ENCODE measurements at regions not wholly inside any gene's neighbourhood (a gene's known extent, or its start where the extent isn't known, plus 50 kb on each side); places are given as distances from the start of the nearest gene placed in this dataset.

DNA sequence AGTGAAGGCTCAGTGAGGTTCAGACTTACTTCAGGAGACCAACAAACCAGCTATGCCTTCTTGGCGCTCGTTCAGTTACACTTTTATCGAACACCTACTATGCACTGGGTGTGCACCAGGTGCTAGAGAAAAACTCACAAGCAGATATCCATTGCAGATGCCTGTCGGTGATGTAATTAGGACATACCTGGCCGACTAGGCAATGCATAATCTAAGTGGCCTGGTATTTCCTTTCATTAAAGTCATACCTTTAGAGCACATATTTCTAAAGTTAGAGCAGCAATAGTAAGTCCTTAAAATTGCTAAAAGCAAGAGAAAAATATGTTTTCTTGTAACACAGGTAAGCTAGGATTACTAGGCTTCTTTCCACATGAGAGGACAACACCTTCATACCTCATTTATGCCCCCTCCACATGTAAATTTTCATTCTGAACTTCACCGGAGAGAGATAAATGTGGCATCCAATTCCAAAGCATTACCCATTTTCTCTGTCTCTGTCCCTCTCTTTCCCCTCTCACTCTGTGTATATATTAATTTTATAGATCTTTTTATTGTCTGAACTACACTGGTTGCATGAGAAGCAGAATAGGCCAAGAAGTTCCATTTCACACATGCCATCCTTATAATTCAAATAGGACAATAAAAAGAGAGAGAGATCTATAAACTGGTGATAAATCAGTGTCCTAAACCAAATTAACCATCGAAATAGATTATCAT lies 242.2 kb downstream of the SPTSSA start:
- DNase-seq (ENCODE audit: low read depth in 2 of 3, low spot score in 1 of 3): no peak

DNA sequence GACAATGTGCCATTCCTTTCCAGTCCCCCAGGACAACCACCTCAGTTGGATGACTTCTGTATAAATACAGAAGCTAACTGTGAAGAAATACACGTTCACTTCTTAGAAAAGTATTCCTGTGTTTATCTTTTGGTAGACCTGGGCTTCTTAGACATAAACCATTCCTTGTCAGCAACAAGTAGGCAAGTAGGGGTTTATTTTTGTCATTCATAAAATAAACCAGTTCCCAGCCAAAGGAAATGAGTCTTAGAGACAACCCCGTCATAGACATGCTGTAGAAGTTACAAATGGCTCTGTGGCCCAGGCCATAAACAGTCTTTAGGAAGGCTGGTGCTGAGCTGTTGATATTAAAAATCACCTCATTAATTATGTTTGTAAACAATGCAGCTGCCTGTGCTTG lies 243.2 kb downstream of the SPTSSA start:
- DNase-seq (ENCODE audit: low read depth in 2 of 3, low spot score in 1 of 3): no peak

DNA sequence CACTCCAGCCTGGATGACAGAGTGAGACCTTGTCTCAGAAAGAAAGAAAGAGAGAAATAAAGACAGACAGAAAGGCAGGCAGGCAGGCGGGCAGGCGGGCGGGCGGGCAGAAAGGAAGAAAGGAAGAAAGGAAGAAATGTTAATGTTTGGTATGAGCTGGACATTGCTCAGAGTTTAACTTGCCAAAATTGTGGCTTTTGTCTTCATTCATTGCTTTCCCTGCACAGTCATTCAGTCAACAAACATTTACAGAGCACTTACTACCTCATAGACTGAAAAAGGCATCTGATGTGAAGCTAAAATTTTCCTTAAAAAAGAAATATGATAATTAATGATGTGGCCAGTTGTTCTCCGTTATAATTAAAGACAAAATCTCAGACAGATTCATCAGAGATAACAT lies 247.1 kb downstream of the SPTSSA start:
- no peak for DNase-seq (ENCODE audit: low read depth in 2 of 3, low spot score in 1 of 3)

DNA sequence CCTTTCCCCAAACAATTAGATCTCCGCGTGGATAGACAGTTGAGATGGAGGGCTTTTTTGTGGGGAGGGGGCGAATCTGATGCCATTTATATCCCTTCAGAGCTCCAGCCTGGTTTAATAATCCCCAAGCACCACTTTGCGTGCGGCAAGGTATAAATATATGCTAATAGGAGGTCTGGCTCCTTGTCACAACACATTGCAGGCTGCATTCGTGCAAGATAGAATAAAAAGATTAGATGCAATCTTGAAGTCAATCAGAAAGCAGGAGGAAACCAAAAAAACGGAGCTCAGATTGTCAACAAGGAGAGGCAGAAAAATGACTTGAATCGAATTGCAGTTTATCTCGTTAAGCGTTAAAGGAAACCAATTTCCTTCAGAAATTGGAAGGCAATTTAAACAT lies 248.7 kb downstream of the SPTSSA start:
- DNase-seq (ENCODE audit: low read depth in 2 of 3, low spot score in 1 of 3): no peak

DNA sequence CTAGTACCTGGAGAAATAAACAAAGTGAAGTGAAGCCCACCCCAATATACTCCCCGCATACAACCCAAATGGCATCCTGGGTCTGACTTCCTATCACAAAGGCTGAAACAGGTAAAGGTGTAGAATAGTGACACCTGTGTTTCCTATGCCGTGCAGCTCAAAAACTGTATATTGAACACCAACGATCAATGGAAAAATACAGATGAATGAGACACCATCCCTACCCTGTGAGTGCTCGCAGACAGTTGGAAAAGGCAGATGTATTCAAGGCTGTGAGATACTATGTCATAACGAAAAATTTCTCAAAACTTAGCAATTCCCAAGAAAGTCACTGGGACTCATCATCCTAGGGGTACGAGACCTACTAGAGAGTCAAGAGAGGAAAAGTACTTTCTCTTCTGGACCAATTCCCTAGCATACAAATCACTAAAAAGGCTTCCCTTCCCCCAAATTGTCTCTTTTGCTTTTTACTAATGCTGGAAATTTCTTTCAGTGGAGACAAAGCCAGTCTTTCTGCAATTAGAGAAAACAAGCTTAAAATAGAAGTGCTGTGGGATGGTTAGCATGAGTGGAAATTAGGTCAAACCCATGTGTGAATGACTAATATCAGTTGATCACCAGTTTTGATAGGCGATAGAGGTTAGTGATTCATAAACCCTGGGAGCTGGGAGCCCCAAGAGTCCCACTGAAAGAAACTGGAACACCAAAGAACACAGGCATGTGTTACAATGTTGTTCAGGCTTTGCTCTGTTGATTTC lies 249.7 kb downstream of the SPTSSA start:
- DNase-seq (ENCODE audit: low read depth in 2 of 3, low spot score in 1 of 3): no peak

DNA sequence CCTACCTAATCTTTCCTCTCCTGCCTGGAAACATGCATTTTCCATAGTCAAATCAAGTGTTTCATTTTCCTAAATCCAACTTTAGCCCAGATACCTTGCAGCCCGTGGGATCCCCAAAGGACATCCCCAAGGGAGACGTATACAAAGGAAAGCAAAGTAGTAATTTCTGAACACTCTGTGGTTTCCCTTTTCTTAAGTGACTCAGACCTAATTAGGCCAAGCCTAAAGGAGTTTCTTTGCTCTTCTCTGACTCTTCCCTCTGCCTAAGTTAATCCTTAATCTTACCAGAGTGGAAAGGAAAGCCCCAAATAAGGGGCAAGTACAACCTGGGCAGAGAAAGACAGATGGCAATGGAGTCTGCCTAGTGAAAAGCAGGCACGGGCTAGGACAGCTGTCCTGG lies 250.3 kb downstream of the SPTSSA start:
- DNase-seq (ENCODE audit: low read depth in 2 of 3, low spot score in 1 of 3): no peak

DNA sequence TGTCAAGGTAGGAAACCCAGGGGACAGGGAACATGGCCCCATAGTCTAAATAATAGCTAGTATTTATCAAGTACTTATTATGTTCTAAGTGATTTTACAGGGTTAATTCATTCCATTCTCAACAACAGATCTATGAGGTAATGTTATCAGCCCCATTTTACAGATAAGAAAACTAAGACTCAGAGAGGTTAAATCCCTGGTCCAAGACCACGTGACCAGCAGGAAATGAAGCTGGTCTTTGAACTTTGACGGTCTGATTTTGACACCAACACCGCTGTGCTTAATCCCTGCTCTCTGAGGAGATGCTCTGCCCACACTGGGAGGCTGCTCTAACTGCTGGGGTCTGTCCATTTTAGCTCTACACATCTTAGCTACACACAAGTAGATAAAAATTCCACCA lies 253.5 kb downstream of the SPTSSA start:
- DNase-seq (ENCODE audit: low read depth in 2 of 3, low spot score in 1 of 3): no peak

DNA sequence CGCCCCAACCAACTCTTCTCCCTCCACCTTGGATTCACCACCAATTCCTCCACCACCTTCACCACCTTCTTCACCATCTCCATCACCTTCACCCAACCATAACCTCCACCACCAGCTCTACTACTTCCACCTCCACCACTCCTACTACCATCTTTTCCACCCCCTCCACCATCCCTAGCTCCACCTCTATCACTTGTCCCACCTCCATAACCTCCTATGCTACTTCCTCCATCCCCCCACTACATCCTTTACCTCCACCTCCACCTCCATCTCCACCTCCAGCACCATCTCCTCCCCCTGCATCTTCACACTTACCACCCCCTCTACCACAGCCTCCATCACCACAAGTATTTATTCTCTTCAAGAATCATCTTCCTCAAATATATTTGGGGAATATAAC lies 254.9 kb upstream of the EGLN3 start:
- no peak for DNase-seq (ENCODE audit: low read depth in 2 of 3, low spot score in 1 of 3)

DNA sequence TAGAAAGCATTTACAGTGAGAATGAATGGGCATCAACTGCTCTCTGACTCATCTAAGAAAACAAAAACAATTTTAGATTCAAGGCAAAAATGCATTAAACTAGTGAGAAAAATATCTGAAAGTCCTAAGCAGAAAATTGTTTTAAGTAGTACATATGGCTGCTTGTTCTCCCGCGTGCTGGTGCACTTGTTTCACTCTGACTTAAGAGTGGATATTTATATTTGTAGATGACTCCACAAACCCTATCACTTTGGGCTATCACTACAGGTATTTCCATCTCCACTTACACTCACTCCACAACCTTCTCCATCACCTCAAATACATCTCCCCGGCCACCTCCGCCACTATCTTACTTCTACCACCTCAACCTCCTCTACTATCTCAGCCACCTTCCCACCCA lies 253.9 kb upstream of the EGLN3 start:
- no peak for DNase-seq (ENCODE audit: low read depth in 2 of 3, low spot score in 1 of 3)

DNA sequence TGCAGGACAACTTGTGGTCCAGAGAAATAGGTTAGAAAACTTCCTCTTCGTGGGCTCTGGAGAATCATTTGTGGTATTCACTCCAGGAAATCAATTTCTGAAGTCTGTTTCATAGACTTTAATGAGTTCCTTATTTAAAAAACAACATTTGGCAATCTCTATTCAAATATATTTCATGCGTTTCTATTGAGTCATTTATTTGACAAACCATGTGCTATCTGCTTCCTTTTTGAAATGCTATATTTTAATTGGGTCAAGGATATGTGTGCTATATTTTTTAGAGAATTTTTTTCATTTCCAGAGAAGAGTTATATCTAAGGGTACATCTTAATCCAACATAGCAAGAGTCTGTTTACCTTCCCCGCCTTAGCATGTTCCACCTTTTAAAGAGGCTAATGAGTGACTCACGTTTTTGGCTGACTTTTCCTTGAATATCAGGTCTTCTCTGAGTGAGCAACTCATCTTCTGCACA lies 252.4 kb upstream of the EGLN3 start:
- no peak for DNase-seq (ENCODE audit: low read depth in 2 of 3, low spot score in 1 of 3)

DNA sequence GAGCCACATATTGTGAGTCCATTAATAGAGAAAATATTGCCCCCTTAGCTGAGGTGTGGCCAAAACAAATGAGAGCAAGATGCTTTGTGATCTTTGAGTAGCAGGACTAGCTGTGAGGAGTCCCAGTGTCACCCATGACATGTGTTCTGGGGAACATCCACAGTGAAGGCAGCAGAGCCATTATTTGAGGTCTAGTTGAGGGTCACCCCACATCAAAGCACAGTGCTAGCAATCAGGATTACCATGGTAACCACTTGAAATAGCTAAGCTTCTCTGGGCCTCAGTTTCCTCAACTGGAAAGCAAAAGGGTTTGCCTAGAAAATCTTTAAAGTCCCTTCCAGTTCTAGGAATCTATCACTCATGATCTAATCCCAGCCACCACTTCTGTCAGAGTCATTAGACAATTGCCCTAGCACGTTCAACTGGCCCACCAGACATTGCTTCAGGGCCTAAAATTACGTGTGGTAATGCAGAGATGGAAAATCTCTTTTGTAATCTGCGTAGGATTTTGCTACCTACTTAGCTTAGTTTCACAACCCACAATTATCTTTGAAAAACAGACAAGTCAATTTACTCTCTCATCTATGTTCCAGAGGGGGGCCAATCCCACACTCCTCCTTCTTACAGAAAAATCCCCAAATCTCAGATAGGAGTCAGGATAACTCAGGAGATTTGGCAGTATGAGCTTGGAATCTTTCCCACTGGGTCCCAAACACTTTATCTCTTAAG lies 251.2 kb upstream of the EGLN3 start:
- DNase-seq (ENCODE audit: low read depth in 2 of 3, low spot score in 1 of 3): no peak

DNA sequence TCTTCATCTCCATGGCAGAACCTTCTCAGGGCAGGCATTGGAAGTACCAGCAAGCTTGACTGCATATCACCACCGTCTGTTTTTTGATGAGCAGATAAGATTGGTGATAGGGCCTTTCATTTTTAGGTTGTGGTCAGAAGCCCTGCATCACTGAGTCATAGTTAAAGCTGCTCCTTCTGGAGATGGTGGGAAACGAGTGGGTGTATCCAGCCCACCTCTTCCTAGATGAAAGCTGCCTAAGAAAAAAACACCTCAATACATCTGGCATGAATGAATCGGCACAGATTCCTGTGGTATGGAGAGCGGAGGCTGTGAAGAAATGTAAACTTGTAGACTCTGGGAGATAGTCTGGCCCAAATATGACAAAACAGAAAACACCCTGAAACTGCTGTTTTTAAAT lies 248.7 kb upstream of the EGLN3 start:
- peak; percentile 8 to 43 (median 42) for DNase-seq (ENCODE audit: low read depth in 2 of 3, low spot score in 1 of 3)

DNA sequence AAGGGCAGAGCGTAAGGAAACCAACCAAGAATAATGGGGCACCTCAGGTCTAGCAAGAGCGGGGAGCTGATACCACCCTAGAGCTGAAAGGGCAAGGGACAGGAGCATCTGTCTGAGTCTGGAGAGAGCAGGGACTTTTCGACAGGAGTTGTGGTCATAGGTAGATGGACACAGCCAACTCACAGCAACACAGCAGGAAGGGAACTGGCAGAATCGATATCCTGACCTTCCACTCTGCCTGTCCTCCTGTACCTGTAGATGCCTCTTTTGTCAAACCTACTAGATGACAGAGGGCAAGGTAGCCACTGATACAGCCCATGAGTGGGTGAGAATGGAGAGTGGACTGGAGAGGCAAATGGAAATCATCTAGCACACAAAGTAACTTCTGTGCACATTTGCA lies 247.2 kb upstream of the EGLN3 start:
- no peak for DNase-seq (ENCODE audit: low read depth in 2 of 3, low spot score in 1 of 3)

DNA sequence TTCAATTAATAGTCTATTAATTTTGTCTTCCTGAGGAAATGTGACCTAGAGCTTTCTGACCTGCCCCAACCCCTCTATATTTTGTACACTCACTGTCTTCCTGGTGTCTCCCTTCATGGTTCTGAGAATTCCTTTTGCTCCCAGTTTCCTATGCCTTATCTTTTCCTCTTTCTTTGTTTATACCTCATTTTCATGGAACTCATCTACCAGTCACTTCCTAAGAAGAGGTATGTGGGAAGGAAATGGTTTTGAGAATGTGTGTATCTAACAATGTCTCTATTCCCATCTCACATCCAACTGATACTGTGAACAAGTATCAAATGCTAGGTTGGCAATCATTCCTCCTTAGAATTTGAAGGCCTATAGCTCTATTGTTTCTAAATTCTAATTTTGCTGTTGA lies 245.1 kb upstream of the EGLN3 start:
- no peak for DNase-seq (ENCODE audit: low read depth in 2 of 3, low spot score in 1 of 3)

DNA sequence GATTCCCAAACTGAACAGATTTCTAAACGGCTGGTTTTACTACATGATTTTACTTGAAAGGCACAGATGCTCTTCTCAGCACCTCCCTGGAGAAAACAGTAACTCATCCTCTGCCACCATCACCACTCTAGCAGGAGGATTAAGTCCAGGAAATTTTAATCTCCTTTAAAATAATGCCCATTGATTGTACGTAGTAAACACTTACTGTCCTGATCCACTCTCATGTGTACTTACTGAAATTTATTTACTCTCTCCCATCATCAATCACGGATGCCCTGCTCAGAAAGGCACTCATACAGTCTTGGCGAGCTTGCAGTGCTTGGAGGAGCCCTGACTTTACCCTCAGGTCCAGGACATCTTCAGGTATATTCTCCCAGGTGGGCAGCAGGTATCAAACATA lies 239.8 kb upstream of the EGLN3 start:
- no peak for DNase-seq (ENCODE audit: low read depth in 2 of 3, low spot score in 1 of 3)

DNA sequence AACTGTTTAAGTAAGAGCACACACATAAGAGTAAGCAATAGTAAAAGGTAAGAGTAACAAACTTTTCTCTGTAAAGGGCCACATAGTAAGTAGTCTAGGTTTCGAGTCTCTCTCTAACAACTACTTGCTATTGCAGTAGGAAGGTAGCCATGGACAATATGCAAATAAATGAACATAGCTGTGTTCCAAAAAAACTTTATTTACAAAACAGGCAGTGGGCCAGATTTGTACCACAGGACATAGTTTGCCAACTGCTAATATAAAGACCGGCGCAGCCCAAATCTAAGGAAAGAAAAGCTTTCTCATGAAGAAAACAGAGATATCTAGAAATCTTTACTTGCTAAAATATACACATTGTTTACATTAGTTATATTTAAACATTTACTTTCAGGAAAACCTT lies 239.0 kb upstream of the EGLN3 start:
- DNase-seq (ENCODE audit: low read depth in 2 of 3, low spot score in 1 of 3): no peak

DNA sequence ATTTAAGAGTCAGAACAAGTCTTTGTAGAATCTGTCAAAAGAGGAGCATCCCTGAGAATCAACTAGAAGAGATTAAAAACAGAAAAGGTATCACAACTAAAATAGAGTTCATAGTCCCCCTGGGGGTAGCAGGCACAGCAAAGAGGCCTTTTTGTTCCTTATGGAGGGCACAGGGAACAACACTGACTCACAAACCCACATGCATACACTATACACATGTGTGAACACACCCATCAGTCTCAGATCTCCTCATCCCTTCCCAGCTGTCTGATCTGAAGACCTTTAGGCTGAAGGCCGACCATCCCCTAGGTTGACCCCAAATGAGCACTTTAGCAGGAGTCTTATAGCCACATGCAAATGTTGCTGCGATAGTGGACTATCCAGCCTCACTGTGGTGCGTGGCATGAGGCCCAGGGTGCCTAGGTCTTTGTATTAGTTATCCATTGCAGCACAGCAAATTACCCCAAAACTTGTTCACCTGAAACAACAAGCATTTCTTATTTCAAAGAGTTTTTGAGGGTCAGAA lies 236.7 kb upstream of the EGLN3 start:
- no peak for DNase-seq (ENCODE audit: low read depth in 2 of 3, low spot score in 1 of 3)

DNA sequence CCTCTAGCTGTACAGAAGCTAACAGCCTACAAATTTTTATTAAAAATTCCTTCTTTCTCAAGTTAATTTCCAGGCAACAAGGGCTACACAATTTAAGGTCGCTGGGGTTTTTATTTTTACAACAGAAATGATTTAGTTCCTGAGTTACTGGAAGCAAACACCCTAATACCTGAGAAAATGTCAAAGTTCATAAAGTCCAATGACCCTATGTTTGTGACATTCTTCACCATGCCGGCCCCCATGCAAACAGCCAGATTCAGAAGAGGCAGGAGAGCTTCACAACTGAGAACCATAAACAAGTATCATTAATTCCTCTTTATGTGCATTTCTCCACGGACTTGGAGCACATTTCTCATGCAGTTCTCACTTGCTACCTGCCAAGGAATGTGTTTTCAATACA lies 236.2 kb upstream of the EGLN3 start:
- DNase-seq (ENCODE audit: low read depth in 2 of 3, low spot score in 1 of 3): no peak

DNA sequence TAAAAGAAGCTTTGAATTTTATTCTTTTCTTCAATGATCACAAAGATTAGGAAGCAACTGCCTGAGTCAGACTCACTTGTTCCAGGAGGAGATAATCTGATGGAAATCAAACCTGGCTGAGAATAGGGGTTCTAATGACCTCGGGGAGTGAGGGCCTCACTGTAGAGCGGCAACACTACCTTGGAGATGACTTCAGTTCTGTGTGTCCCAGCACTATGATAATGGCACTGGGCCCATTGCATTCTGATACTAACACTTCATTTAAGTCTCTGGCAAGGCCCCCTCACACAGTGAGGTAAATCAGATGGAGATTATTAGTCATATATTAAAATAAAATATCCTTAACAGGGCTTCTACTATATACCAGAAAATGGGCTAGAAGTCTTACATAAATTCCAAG lies 233.3 kb upstream of the EGLN3 start:
- no peak for DNase-seq (ENCODE audit: low read depth in 2 of 3, low spot score in 1 of 3)

DNA sequence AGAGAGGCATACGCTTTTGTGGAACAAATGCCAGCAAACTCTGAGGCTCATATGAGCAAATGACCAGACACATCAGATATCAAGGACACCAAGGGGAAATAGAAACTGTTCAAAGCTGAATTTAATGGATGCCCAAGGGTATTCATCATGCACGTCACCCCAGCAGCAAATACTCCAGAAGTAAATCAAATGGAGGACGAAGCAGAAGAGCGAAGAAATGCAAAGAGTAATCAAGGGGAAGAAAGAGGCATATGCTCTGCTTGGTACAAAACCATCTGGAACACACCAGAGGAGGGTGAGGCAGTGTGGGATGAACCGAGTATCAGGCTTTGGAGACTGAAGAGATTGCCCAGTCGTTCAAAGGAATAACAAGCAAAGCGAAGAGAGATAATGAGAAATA lies 232.6 kb upstream of the EGLN3 start:
- no peak for DNase-seq (ENCODE audit: low read depth in 2 of 3, low spot score in 1 of 3)

DNA sequence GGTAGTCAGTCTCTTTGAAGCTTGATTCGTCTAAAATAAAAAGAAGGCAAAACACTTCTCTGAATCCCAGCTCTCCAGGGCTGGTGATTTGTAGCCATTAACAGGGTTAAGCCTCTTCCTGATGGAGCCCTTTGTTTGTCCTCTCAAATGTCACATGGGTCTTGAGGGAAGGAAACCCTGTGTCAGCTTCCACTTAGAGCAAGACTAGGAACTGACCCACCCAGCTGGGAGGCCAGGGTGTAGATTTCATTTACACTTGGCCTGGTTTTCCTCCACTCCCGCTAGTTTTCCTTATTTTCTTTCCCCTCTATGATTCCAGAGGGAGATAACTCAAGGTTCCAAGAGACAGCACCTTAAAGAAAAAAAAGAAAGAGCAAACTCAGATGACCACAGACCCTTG lies 230.5 kb upstream of the EGLN3 start:
- no peak for DNase-seq (ENCODE audit: low read depth in 2 of 3, low spot score in 1 of 3)

DNA sequence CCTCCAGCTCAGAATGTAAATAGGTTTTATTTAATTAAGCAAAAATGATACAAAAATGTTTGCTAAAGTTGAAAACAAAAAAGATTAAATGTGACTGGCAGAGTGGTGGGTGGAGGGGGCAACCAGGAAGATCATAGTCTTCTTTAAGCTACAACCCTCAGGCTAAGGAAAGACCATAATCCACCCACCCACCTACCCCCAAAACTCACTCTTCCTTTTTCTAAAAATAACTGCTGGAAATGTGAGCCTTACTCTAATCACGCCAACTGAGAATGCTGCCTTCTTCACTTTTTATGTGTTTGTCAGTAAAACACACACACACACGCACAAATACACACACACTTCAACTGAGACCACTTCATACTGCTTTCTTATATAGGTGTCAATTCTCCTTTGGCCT lies 230.0 kb upstream of the EGLN3 start:
- no peak for DNase-seq (ENCODE audit: low read depth in 2 of 3, low spot score in 1 of 3)

Data from stimulated activated CD4-positive, alpha-beta T cell treated with anti-CD3 and anti-CD28 coated beads, Interleukin-12 subunit alpha, Interleukin-12 subunit beta, amount 100 ng/mL, for 48 hours (primary cell).